ENCODE measurements at regions not wholly inside any gene's neighbourhood (a gene's known extent, or its start where the extent isn't known, plus 50 kb on each side); places are given as distances from the start of the nearest gene placed in this dataset.

- Mint-ChIP-seq H3K27ac (no peak overlapping the region), H3K27me3 (peaks cover 34 to 70% of the 10 kb centered on the region in 2 donors), H3K4me1 (ENCODE audit: low read depth in 2 of 2) (no peaks in the 10 kb centered on the region), H3K9me3 (no peaks in the 10 kb centered on the region), H3K36me3 (ENCODE audit: insufficient read depth) (no peaks in the 10 kb centered on the region), H3K4me3 (no peak overlapping the region)
- DNase-seq (no peak), ATAC-seq (replicated peaks) (no peak)
Measured at GRCh38 chr6:3653528-3654070, 97.9 kb downstream of the PXDC1 start.

- H3K4me1 Mint-ChIP-seq (ENCODE audit: low read depth in 2 of 2): no peaks in the 10 kb centered on the region
- H3K36me3 Mint-ChIP-seq (ENCODE audit: insufficient read depth): no peaks in the 10 kb centered on the region
- no peak for ATAC-seq (replicated peaks)
- no peak for DNase-seq
- no peak overlapping the region for H3K27ac Mint-ChIP-seq
- no peak overlapping the region for H3K4me3 Mint-ChIP-seq
- no peaks in the 10 kb centered on the region for H3K9me3 Mint-ChIP-seq
- peaks cover 31 to 59% of the 10 kb centered on the region in 2 donors for H3K27me3 Mint-ChIP-seq
Measured at GRCh38 chr6:3651698-3652229, 99.7 kb downstream of the PXDC1 start.

- DNase-seq (no peak), ATAC-seq (replicated peaks) (no peak)
- Mint-ChIP-seq H3K4me1 (ENCODE audit: low read depth in 2 of 2) (no peaks in the 10 kb centered on the region), H3K36me3 (ENCODE audit: insufficient read depth) (no peaks in the 10 kb centered on the region), H3K4me3 (no peak overlapping the region), H3K9me3 (no peaks in the 10 kb centered on the region), H3K27ac (no peak overlapping the region), H3K27me3 (peaks cover 25 to 53% of the 10 kb centered on the region in 2 donors)
Measured at GRCh38 chr6:3650959-3651697, 100.4 kb downstream of the PXDC1 start.

GRCh38 chr6:3650076-3650958 lies 101.2 kb downstream of the PXDC1 start:
- H3K9me3 Mint-ChIP-seq: no peaks in the 10 kb centered on the region
- no peaks in the 10 kb centered on the region for H3K4me1 Mint-ChIP-seq (ENCODE audit: low read depth in 2 of 2)
- H3K27ac Mint-ChIP-seq: no peak overlapping the region
- peaks cover 20 to 45% of the 10 kb centered on the region in 2 donors for H3K27me3 Mint-ChIP-seq
- H3K36me3 Mint-ChIP-seq (ENCODE audit: insufficient read depth): no peaks in the 10 kb centered on the region
- DNase-seq (no peak), ATAC-seq (replicated peaks) (no peak)
- no peak overlapping the region for H3K4me3 Mint-ChIP-seq

GRCh38 chr6:3648724-3649123 lies 102.8 kb downstream of the PXDC1 start:
- no peaks in the 10 kb centered on the region for H3K9me3 Mint-ChIP-seq
- ATAC-seq (replicated peaks): no peak

GRCh38 chr6:3646616-3647362 lies 104.7 kb downstream of the PXDC1 start:
- DNase-seq (no peak), ATAC-seq (replicated peaks) (no peak)
- Mint-ChIP-seq H3K36me3 (ENCODE audit: insufficient read depth) (no peaks in the 10 kb centered on the region), H3K27me3 (peaks cover 40 to 41% of the 10 kb centered on the region in 2 donors), H3K27ac (no peak overlapping the region), H3K4me1 (ENCODE audit: low read depth in 2 of 2) (no peaks in the 10 kb centered on the region), H3K9me3 (no peaks in the 10 kb centered on the region), H3K4me3 (no peak overlapping the region)

More at GRCh38 chr6:3648724-3649123, 102.8 kb downstream of the PXDC1 start:
- Mint-ChIP-seq H3K27me3 (peaks cover 33 to 42% of the 10 kb centered on the region in 2 donors), H3K27ac (no peak overlapping the region), H3K4me1 (ENCODE audit: low read depth in 2 of 2) (no peaks in the 10 kb centered on the region), H3K36me3 (ENCODE audit: insufficient read depth) (no peaks in the 10 kb centered on the region), H3K4me3 (no peak overlapping the region)
- no peak for DNase-seq

GRCh38 chr6:3644739-3645012 lies 106.8 kb downstream of the PXDC1 start:
- DNase-seq: no peak
- H3K36me3 Mint-ChIP-seq (ENCODE audit: insufficient read depth): no peaks in the 10 kb centered on the region

GRCh38 chr6:3643921-3644738 lies 107.4 kb downstream of the PXDC1 start:
- peaks cover 38 to 40% of the 10 kb centered on the region in 2 donors for H3K27me3 Mint-ChIP-seq
- no peak for DNase-seq
- H3K27ac Mint-ChIP-seq: no peak overlapping the region
- H3K4me3 Mint-ChIP-seq: no peak overlapping the region
- H3K4me1 Mint-ChIP-seq (ENCODE audit: low read depth in 2 of 2): no peaks in the 10 kb centered on the region
- no peaks in the 10 kb centered on the region for H3K9me3 Mint-ChIP-seq
- no peaks in the 10 kb centered on the region for H3K36me3 Mint-ChIP-seq (ENCODE audit: insufficient read depth)
- no peak for ATAC-seq (replicated peaks)

More at GRCh38 chr6:3644739-3645012, 106.8 kb downstream of the PXDC1 start:
- ATAC-seq (replicated peaks): no peak
- Mint-ChIP-seq H3K4me1 (ENCODE audit: low read depth in 2 of 2) (no peaks in the 10 kb centered on the region), H3K9me3 (no peaks in the 10 kb centered on the region), H3K4me3 (no peak overlapping the region), H3K27ac (no peak overlapping the region), H3K27me3 (peaks cover 32 to 35% of the 10 kb centered on the region in 2 donors)

GRCh38 chr6:3640868-3641267 lies 110.6 kb downstream of the PXDC1 start:
- no peaks in the 10 kb centered on the region for H3K9me3 Mint-ChIP-seq

GRCh38 chr6:3638662-3639061 lies 112.9 kb downstream of the PXDC1 start:
- no peak for DNase-seq
- H3K9me3 Mint-ChIP-seq: no peaks in the 10 kb centered on the region
- no peak overlapping the region for H3K4me3 Mint-ChIP-seq
- H3K27ac Mint-ChIP-seq: no peak overlapping the region
- no peaks in the 10 kb centered on the region for H3K36me3 Mint-ChIP-seq (ENCODE audit: insufficient read depth)
- H3K27me3 Mint-ChIP-seq: peaks cover 29 to 76% of the 10 kb centered on the region in 2 donors
- H3K4me1 Mint-ChIP-seq (ENCODE audit: low read depth in 2 of 2): no peaks in the 10 kb centered on the region
- no peak for ATAC-seq (replicated peaks)

More at GRCh38 chr6:3640868-3641267, 110.6 kb downstream of the PXDC1 start:
- Mint-ChIP-seq H3K4me3 (no peak overlapping the region), H3K27me3 (peaks cover 42 to 73% of the 10 kb centered on the region in 2 donors), H3K36me3 (ENCODE audit: insufficient read depth) (no peaks in the 10 kb centered on the region), H3K27ac (no peak overlapping the region), H3K4me1 (ENCODE audit: low read depth in 2 of 2) (no peaks in the 10 kb centered on the region)
- DNase-seq (no peak), ATAC-seq (replicated peaks) (no peak)

GRCh38 chr6:3636060-3636459 lies 115.5 kb downstream of the PXDC1 start:
- Mint-ChIP-seq H3K4me3 (no peak overlapping the region), H3K4me1 (ENCODE audit: low read depth in 2 of 2) (no peaks in the 10 kb centered on the region), H3K36me3 (ENCODE audit: insufficient read depth) (no peaks in the 10 kb centered on the region), H3K27ac (no peak overlapping the region), H3K27me3 (peaks cover 18 to 75% of the 10 kb centered on the region in 2 donors), H3K9me3 (no peaks in the 10 kb centered on the region)
- no peak for DNase-seq
- ATAC-seq (replicated peaks): no peak

- Mint-ChIP-seq H3K36me3 (ENCODE audit: insufficient read depth) (no peaks in the 10 kb centered on the region), H3K27me3 (peaks cover 21 to 80% of the 10 kb centered on the region in 2 donors), H3K9me3 (no peaks in the 10 kb centered on the region), H3K4me1 (ENCODE audit: low read depth in 2 of 2) (no peaks in the 10 kb centered on the region), H3K4me3 (no peak overlapping the region), H3K27ac (no peak overlapping the region)
- DNase-seq (no peak), ATAC-seq (replicated peaks) (no peak)
Measured at GRCh38 chr6:3635482-3635881, 116.0 kb downstream of the PXDC1 start.

Data from effector memory CD8-positive, alpha-beta T cell (primary cell).